AG09309 (cell line): ENCODE measurements at regions not wholly inside any gene's neighbourhood (a gene's known extent, or its start where the extent isn't known, plus 50 kb on each side); places are given as distances from the start of the nearest gene placed in this dataset.

ENCODE experiments used
- DNase-seq: peaks from one replicate; pipeline ENCODE4 v3.0.0-alpha.2; 2010; ENCODE audit warnings: low read depth
- H3K4me3 ChIP-seq: 2 replicates; pipeline ENCODE4 v1.5.1; 2011; ENCODE audit warnings: mild to moderate bottlenecking, low read depth, low read length, moderate library complexity; ENCODE audit not compliant: control insufficient read depth
- TF ChIP-seq, protein P1 (sequence below): IDR thresholded peaks from 2 replicates; pipeline ENCODE4 v1.5.1; 2011; ENCODE audit warnings: mild to moderate bottlenecking, low read depth, low read length, inconsistent platforms; ENCODE audit not compliant: insufficient read depth, control insufficient read depth; ENCODE audit errors: missing control alignments

DNA sequence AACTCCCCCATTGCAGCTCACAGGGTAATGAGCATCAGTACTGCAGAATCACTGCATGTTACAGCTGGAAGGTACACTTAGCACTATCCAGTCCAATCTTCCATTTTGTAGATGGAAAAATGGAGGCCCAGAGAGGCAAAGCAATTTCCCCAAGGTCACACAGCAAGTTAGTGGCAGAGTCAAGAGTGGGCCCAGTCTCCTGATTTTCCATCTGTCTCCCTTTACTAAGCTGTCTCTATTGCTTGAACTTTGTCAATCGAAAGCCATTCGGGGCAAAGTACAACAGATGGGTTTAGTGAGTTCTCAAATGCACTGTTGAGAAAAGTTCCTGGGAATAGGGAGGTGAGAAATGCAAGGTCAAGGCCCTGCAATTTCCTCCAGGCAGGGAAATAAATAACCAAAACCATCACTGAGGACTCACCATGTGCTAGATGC, 50.4 kb upstream of the IFFO2 start:
- TF ChIP-seq, protein P1, sequence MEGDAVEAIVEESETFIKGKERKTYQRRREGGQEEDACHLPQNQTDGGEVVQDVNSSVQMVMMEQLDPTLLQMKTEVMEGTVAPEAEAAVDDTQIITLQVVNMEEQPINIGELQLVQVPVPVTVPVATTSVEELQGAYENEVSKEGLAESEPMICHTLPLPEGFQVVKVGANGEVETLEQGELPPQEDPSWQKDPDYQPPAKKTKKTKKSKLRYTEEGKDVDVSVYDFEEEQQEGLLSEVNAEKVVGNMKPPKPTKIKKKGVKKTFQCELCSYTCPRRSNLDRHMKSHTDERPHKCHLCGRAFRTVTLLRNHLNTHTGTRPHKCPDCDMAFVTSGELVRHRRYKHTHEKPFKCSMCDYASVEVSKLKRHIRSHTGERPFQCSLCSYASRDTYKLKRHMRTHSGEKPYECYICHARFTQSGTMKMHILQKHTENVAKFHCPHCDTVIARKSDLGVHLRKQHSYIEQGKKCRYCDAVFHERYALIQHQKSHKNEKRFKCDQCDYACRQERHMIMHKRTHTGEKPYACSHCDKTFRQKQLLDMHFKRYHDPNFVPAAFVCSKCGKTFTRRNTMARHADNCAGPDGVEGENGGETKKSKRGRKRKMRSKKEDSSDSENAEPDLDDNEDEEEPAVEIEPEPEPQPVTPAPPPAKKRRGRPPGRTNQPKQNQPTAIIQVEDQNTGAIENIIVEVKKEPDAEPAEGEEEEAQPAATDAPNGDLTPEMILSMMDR, result no peak
- DNase-seq, result no peak
- H3K4me3 ChIP-seq, result no peak overlapping the region
